ENCODE measurements at regions not wholly inside any gene's neighbourhood (a gene's known extent, or its start where the extent isn't known, plus 50 kb on each side); places are given as distances from the start of the nearest gene placed in this dataset.

- TF ChIP-seq ATF2 (IDR thresholded peaks at IDR 0.05; ENCODE audit: low read length) (no peak), JUN (IDR thresholded peaks at IDR 0.05; ENCODE audit: low read depth, low read length) (no peak), PHF8 (conservative IDR thresholded peaks at IDR 0.05; ENCODE audit: low read depth, low read length) (no peak)
These were observed 170.1 kb upstream of the S1PR3 start (continued) for GRCh38 chr9:88821033-88821745.

All from H1 (cell line).